Activated naive CD8-positive, alpha-beta T cell (primary cell): ENCODE measurements at regions not wholly inside any gene's neighbourhood (a gene's known extent, or its start where the extent isn't known, plus 50 kb on each side); places are given as distances from the start of the nearest gene placed in this dataset.

ENCODE experiments used
- H3K27ac Mint-ChIP-seq: one replicate; pipeline ENCODE4 v1.8.0; 2021; ENCODE audit warnings: mixed read lengths
- H3K27me3 Mint-ChIP-seq: one replicate; pipeline ENCODE4 v1.8.0; 2021; ENCODE audit warnings: mixed read lengths
- H3K36me3 Mint-ChIP-seq: one replicate; pipeline ENCODE4 v1.8.0; 2021; ENCODE audit warnings: mixed read lengths
- H3K4me1 Mint-ChIP-seq: one replicate; pipeline ENCODE4 v1.8.0; 2021; ENCODE audit warnings: low read depth, mixed read lengths
- H3K4me3 Mint-ChIP-seq: one replicate; pipeline ENCODE4 v1.8.0; 2021; ENCODE audit warnings: mild to moderate bottlenecking, mixed read lengths
- H3K9me3 Mint-ChIP-seq: one replicate; pipeline ENCODE4 v1.8.0; 2021; ENCODE audit warnings: low read depth, mixed read lengths

GRCh38 chr11:95500466-95500865, 269.5 kb upstream of the SESN3 start:
- H3K36me3 Mint-ChIP-seq: peaks cover 5% of the 10 kb centered on the region
- no peaks in the 10 kb centered on the region for H3K9me3 Mint-ChIP-seq
- H3K27ac Mint-ChIP-seq: no peak overlapping the region
- no peak overlapping the region for H3K4me3 Mint-ChIP-seq
- H3K4me1 Mint-ChIP-seq: peaks cover 7% of the 10 kb centered on the region
- no peaks in the 10 kb centered on the region for H3K27me3 Mint-ChIP-seq

DNA sequence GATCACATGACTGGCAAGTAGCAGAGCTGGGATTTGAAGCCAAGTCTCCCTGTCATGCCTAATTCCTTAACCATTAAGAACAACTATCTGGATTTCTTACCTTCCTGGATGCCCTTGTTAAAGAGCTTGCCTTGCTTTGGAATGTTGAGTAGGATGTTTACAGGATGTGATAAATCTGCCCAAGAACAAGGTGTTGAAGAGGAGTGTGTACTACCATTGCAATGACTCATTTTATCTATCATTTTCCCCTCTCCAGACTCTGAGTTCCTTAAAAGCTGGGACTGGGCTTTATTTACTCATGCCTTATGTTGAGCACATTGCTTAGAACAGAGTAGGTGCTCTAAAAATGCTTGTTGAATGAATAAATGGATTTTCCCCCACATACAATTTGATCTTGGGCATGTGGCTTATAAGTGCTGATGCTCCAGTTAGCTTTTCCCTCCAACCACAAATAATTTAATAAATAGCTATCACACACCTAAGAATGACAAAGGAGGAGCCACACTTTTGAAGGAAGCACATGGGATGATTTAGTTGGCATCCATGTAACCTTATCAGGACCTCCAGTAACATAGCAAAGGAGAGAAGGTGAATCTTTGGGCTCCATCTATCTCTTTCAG, 268.6 kb upstream of the SESN3 start:
- Mint-ChIP-seq H3K9me3 (no peaks in the 10 kb centered on the region), H3K4me1 (peaks cover 7% of the 10 kb centered on the region), H3K4me3 (no peak overlapping the region), H3K36me3 (peaks cover 5% of the 10 kb centered on the region), H3K27me3 (no peaks in the 10 kb centered on the region), H3K27ac (no peak overlapping the region)

GRCh38 chr11:95498722-95499425, 267.9 kb upstream of the SESN3 start:
- H3K27me3 Mint-ChIP-seq: no peaks in the 10 kb centered on the region
- H3K36me3 Mint-ChIP-seq: peaks cover 4% of the 10 kb centered on the region
- H3K4me3 Mint-ChIP-seq: no peak overlapping the region
- peaks cover 7% of the 10 kb centered on the region for H3K4me1 Mint-ChIP-seq
- no peak overlapping the region for H3K27ac Mint-ChIP-seq
- no peaks in the 10 kb centered on the region for H3K9me3 Mint-ChIP-seq

- Mint-ChIP-seq H3K27me3 (no peaks in the 10 kb centered on the region), H3K4me1 (peaks cover 7% of the 10 kb centered on the region), H3K4me3 (no peak overlapping the region), H3K9me3 (peaks cover 4% of the 10 kb centered on the region), H3K36me3 (peaks cover 5% of the 10 kb centered on the region), H3K27ac (no peak overlapping the region)
Measured at GRCh38 chr11:95496901-95497300, 265.9 kb upstream of the SESN3 start.

DNA sequence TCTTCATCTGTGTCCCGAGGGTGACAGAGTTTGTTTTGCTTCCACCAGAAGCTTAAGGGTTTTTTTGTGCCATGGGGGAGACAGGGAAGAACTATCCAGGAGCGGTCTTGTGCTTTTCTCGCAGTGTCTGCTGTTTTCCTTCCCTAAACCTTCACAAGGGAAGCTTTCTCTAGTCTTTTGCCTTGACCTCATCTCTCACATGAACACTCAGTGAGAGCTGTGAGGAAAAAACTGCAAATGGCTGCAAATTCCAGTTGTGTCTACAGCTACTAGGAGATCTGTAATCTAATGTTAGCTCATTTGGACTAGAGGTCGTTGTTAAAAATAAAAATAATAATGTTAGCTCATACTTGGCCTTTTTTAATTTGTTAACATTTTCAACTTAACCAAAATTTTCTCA, 264.7 kb upstream of the SESN3 start:
- no peaks in the 10 kb centered on the region for H3K27me3 Mint-ChIP-seq
- H3K4me1 Mint-ChIP-seq: peaks cover 7% of the 10 kb centered on the region
- H3K36me3 Mint-ChIP-seq: peaks cover 14% of the 10 kb centered on the region

DNA sequence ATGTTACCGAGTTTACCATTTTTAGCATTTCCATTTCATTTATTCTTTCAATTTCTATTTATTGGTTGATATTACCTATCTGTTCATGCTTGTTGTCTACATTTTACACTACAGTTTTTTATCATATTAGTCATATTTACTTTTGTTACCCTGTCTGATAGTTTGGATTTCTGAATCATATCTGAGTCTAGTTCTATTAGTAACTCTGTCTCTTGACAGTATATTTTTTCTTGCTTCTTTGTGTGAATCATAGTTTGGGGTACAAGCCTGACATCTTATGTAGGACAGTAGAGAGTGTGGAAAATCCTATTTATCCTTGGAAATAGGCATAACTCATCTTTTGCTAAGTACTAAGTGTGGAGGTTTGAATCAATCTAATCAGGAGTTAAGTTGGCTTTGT, 263.9 kb upstream of the SESN3 start:
- H3K4me1 Mint-ChIP-seq: peaks cover 4% of the 10 kb centered on the region
- H3K27ac Mint-ChIP-seq: no peak overlapping the region
- H3K36me3 Mint-ChIP-seq: peaks cover 15% of the 10 kb centered on the region
- H3K4me3 Mint-ChIP-seq: no peak overlapping the region
- H3K9me3 Mint-ChIP-seq: peaks cover 14% of the 10 kb centered on the region
- no peaks in the 10 kb centered on the region for H3K27me3 Mint-ChIP-seq

More for the DNA sequence above, 264.7 kb upstream of the SESN3 start:
- Mint-ChIP-seq H3K4me3 (no peak overlapping the region), H3K9me3 (peaks cover 12% of the 10 kb centered on the region), H3K27ac (no peak overlapping the region)

DNA sequence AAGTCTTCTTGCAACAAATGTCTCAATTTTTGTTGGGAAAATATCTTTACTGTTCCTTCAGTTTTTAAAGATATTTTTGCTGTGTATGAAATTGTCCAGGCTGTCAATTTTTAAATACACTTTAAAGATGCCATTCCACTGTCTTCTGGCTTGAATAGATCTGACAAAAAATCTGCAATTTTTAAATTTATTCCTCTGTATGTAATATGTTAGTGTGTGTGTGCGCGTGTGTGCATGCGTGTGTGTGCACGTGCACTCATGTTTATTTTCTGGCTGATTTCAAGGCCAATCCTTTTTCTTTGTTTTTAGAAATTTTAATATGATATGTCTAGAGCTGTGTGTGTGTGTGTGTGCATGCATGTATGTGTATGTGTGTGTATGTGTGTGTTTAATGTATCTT, 263.2 kb upstream of the SESN3 start:
- H3K27ac Mint-ChIP-seq: no peak overlapping the region
- H3K36me3 Mint-ChIP-seq: peaks cover 15% of the 10 kb centered on the region
- peaks cover 14% of the 10 kb centered on the region for H3K9me3 Mint-ChIP-seq
- no peak overlapping the region for H3K4me3 Mint-ChIP-seq
- no peaks in the 10 kb centered on the region for H3K4me1 Mint-ChIP-seq
- no peaks in the 10 kb centered on the region for H3K27me3 Mint-ChIP-seq

GRCh38 chr11:95490625-95491024, 259.6 kb upstream of the SESN3 start:
- Mint-ChIP-seq H3K4me1 (no peaks in the 10 kb centered on the region), H3K4me3 (no peak overlapping the region), H3K9me3 (peaks cover 14% of the 10 kb centered on the region), H3K27ac (no peak overlapping the region), H3K27me3 (no peaks in the 10 kb centered on the region), H3K36me3 (peaks cover 15% of the 10 kb centered on the region)

DNA sequence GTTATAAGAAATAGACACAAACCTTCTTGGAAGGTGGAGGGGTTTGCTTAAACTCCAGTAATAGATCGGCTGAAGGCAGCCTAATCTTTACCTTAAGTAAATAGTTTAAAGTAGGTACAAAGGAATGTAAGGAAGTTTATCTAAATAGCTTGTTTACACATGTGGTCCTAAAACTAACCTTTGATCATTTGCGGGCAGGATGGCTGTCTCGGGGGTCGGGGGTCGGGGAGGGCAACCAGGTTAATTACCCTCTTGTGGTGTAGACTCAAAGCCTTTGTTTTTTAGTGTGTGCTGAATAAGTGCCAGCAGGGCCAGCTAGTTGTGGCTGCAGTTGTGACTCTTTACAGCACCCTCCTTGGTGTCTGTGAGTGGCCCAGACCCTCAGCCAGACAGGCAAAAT, 256.9 kb upstream of the SESN3 start:
- peaks cover 14% of the 10 kb centered on the region for H3K9me3 Mint-ChIP-seq
- no peak overlapping the region for H3K4me3 Mint-ChIP-seq
- no peaks in the 10 kb centered on the region for H3K27me3 Mint-ChIP-seq
- H3K36me3 Mint-ChIP-seq: peaks cover 12% of the 10 kb centered on the region
- H3K27ac Mint-ChIP-seq: no peak overlapping the region
- no peaks in the 10 kb centered on the region for H3K4me1 Mint-ChIP-seq

DNA sequence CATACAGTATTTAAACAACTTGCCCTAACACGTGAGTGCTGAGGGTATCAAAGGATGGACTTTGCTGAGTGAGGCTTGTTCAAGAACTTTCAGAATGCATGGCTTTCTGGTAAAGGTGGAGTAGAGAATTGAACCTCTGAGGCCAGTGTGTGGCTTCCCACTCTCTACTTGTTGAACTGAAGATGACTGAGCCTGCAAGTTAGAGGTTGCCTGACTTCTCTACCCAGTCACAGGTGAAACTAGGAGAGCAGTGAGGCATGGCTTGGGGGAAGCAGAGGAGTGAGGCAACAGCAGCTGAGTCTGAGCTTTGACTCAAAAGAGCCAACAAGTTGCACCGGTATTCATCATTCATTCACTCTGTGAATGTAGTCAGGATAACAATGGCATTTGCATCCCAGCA, 256.4 kb upstream of the SESN3 start:
- Mint-ChIP-seq H3K27me3 (no peaks in the 10 kb centered on the region), H3K27ac (no peak overlapping the region), H3K9me3 (peaks cover 11% of the 10 kb centered on the region), H3K36me3 (peaks cover 12% of the 10 kb centered on the region), H3K4me1 (no peaks in the 10 kb centered on the region), H3K4me3 (no peak overlapping the region)

DNA sequence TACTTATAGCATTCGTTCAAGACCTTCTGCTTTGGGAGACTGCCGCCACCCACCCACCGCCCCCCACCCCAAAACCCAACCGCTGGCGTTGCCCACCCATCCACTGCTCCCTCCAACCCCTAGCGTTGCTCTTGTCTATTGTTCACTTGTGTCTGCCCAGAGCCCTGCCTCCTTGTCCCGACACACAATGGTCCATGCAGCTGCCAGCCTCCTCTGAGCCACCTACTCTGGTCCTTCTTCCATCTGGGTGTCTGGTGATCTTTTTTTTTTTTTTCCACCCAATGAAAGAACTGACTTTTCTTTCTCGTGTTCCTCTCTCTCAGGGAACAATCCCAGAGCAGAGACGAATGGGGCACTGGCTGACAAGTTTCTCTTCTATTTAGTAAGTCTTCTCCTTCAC, 256.0 kb upstream of the SESN3 start:
- Mint-ChIP-seq H3K27ac (no peak overlapping the region), H3K4me1 (no peaks in the 10 kb centered on the region), H3K9me3 (peaks cover 10% of the 10 kb centered on the region), H3K36me3 (peaks cover 12% of the 10 kb centered on the region), H3K27me3 (no peaks in the 10 kb centered on the region), H3K4me3 (no peak overlapping the region)

DNA sequence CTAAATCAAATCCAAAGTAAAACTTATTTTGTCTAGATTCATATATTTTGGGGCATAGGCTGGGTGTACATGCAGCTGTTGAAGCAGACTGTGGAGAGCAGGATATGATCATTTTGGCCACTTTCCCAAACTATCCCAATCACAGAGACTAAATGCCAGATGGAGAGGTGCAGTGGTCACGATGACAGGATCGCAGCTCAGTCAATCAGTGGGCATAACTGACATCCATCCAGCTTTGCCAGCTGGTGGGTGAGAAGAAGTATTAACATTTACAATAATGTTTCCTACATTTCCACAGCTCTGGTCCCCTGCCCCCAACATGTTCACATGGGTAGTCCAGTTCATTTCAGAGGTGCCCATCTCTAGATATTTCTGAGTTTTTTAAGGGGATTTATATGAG, 255.5 kb upstream of the SESN3 start:
- H3K27ac Mint-ChIP-seq: no peak overlapping the region
- H3K9me3 Mint-ChIP-seq: peaks cover 5% of the 10 kb centered on the region
- H3K27me3 Mint-ChIP-seq: no peaks in the 10 kb centered on the region
- H3K4me3 Mint-ChIP-seq: no peak overlapping the region
- no peaks in the 10 kb centered on the region for H3K4me1 Mint-ChIP-seq
- H3K36me3 Mint-ChIP-seq: peaks cover 8% of the 10 kb centered on the region

GRCh38 chr11:95485115-95485900, 254.3 kb upstream of the SESN3 start:
- Mint-ChIP-seq H3K4me1 (no peaks in the 10 kb centered on the region), H3K4me3 (no peak overlapping the region), H3K27me3 (no peaks in the 10 kb centered on the region), H3K27ac (no peak overlapping the region), H3K36me3 (no peaks in the 10 kb centered on the region), H3K9me3 (no peaks in the 10 kb centered on the region)

DNA sequence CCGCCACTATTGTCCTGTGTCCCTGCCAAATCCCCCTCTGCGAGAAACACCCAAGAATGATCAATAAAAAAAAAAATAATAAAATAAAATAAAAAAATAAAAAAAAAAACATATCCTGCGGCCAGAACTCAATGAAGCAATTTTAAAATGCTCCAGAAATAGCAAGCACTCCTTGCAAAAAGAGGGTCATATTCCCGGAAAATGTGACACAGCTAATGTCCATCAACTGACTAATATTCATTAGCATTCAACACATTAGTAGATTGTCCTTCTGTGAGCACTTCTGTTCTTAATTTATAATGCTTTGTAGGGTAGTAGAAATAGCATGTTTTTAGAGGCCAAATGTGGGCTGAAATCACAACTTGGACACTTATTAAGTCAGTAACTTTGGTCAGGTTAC, 252.3 kb upstream of the SESN3 start:
- no peaks in the 10 kb centered on the region for H3K9me3 Mint-ChIP-seq
- H3K36me3 Mint-ChIP-seq: no peaks in the 10 kb centered on the region
- no peak overlapping the region for H3K27ac Mint-ChIP-seq
- no peaks in the 10 kb centered on the region for H3K4me1 Mint-ChIP-seq
- H3K4me3 Mint-ChIP-seq: no peak overlapping the region
- no peaks in the 10 kb centered on the region for H3K27me3 Mint-ChIP-seq

DNA sequence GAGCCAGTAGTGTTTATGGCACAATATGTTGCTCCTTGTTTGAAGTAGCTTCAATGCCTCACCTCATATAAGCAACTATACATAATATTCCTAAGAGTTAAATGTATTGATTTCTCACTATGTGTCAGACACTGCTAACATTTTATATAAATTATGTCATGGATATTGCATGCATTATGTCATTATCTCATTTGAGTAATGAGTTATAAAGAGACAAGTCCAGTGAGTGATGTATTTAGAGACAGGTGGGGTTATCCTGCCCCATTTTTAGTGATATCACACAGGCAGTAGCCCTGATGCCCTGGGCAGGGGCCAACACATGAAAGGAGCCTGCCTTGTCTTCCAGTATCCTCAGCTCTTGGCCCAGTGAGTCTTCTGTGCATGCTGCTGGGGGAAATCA, 247.0 kb upstream of the SESN3 start:
- no peak overlapping the region for H3K27ac Mint-ChIP-seq
- peaks cover 1% of the 10 kb centered on the region for H3K27me3 Mint-ChIP-seq
- peaks cover 2% of the 10 kb centered on the region for H3K4me1 Mint-ChIP-seq
- H3K4me3 Mint-ChIP-seq: no peak overlapping the region
- no peaks in the 10 kb centered on the region for H3K9me3 Mint-ChIP-seq
- peaks cover 4% of the 10 kb centered on the region for H3K36me3 Mint-ChIP-seq
